SJSA1 (cell line): ENCODE measurements at regions not wholly inside any gene's neighbourhood (a gene's known extent, or its start where the extent isn't known, plus 50 kb on each side); places are given as distances from the start of the nearest gene placed in this dataset.

Experiments used
- DNase-seq, 2 experiments: peaks; one replicate each; pipeline ENCODE4 v3.0.0-alpha.2; 2015 to 2020; ENCODE audit warnings: low spot score in 2 of 2, low read depth in 1 of 2
- H3K27ac ChIP-seq: fragments of 250-450 bp; sonication (Bioruptor Pico); 2 replicates; pipeline ENCODE4 v1.5.1; 2020; ENCODE audit warnings: mild to moderate bottlenecking, moderate library complexity
- H3K27me3 ChIP-seq: fragments of 250-450 bp; sonication (Bioruptor Pico); replicated peaks from 2 replicates; pipeline ENCODE4 v1.5.1; 2020; ENCODE audit warnings: mild to moderate bottlenecking, moderate library complexity
- H3K36me3 ChIP-seq: fragments of 250-450 bp; sonication (Bioruptor Pico); 2 replicates; pipeline ENCODE4 v1.5.1; 2020; ENCODE audit warnings: mild to moderate bottlenecking
- H3K4me1 ChIP-seq: fragments of 250-450 bp; sonication (Bioruptor Pico); replicated peaks from 2 replicates; pipeline ENCODE4 v1.6.1; 2021; ENCODE audit warnings: mild to moderate bottlenecking
- H3K4me3 ChIP-seq: fragments of 250-450 bp; sonication (Bioruptor Pico); 2 replicates; pipeline ENCODE4 v1.5.1; 2020; ENCODE audit warnings: mild to moderate bottlenecking
- H3K9me3 ChIP-seq: fragments of 250-450 bp; sonication (Bioruptor Pico); replicated peaks from 2 replicates; pipeline ENCODE4 v1.5.1; 2020; ENCODE audit warnings: mild to moderate bottlenecking

GRCh38 chr16:73183611-73184092 is 135.7 kb upstream of the ZFHX3 start:
- Histone ChIP-seq H3K27ac (no peak overlapping the region), H3K4me1 (no peaks in the 10 kb centered on the region), H3K27me3 (0 out of 2 replicates have a peak, but pooled peaks cover 4% of the 10 kb centered on the region), H3K4me3 (no peak overlapping the region), H3K36me3 (no peaks in the 10 kb centered on the region), H3K9me3 (no peaks in the 10 kb centered on the region)
- DNase-seq = no peak

GRCh38 chr16:73179705-73180331 is 131.9 kb upstream of the ZFHX3 start:
- H3K4me1 ChIP-seq = no peaks in the 10 kb centered on the region
- H3K4me3 ChIP-seq = no peak overlapping the region
- no peaks in the 10 kb centered on the region for H3K36me3 ChIP-seq
- H3K27me3 ChIP-seq = 0 out of 2 replicates have a peak, but pooled peaks cover 6% of the 10 kb centered on the region
- no peaks in the 10 kb centered on the region for H3K9me3 ChIP-seq
- no peak for DNase-seq
- no peak overlapping the region for H3K27ac ChIP-seq

- Histone ChIP-seq H3K27ac (no peak overlapping the region), H3K27me3 (0 out of 2 replicates have a peak, but pooled peaks cover 6% of the 10 kb centered on the region)
These were observed 129.9 kb upstream of the ZFHX3 start for GRCh38 chr16:73177729-73178295.

GRCh38 chr16:73176577-73177013 is 128.7 kb upstream of the ZFHX3 start:
- Histone ChIP-seq H3K4me3 (no peak overlapping the region), H3K36me3 (no peaks in the 10 kb centered on the region), H3K27ac (no peak overlapping the region), H3K27me3 (0 out of 2 replicates have a peak, but pooled peaks cover 6% of the 10 kb centered on the region), H3K9me3 (no peaks in the 10 kb centered on the region), H3K4me1 (peaks cover 5% of the 10 kb centered on the region)
- DNase-seq = no peak

More at GRCh38 chr16:73177729-73178295, 129.9 kb upstream of the ZFHX3 start:
- no peaks in the 10 kb centered on the region for H3K36me3 ChIP-seq
- no peaks in the 10 kb centered on the region for H3K9me3 ChIP-seq
- H3K4me1 ChIP-seq = no peaks in the 10 kb centered on the region
- no peak overlapping the region for H3K4me3 ChIP-seq
- DNase-seq = no peak

GRCh38 chr16:73172973-73173709 is 125.2 kb upstream of the ZFHX3 start:
- no peak overlapping the region for H3K4me3 ChIP-seq
- no peak overlapping the region for H3K27ac ChIP-seq
- H3K27me3 ChIP-seq = no peaks in the 10 kb centered on the region; the same call in 1 of the 2 replicates
- no peak for DNase-seq
- peaks cover 5% of the 10 kb centered on the region for H3K4me1 ChIP-seq
- H3K36me3 ChIP-seq = no peaks in the 10 kb centered on the region
- H3K9me3 ChIP-seq = no peaks in the 10 kb centered on the region

GRCh38 chr16:73172241-73172972 is 124.5 kb upstream of the ZFHX3 start:
- Histone ChIP-seq H3K4me1 (peaks cover 5% of the 10 kb centered on the region), H3K27ac (no peak overlapping the region), H3K9me3 (no peaks in the 10 kb centered on the region), H3K36me3 (no peaks in the 10 kb centered on the region), H3K4me3 (no peak overlapping the region), H3K27me3 (no peaks in the 10 kb centered on the region; the same call in 1 of the 2 replicates)
- DNase-seq = peak; percentile 61 to 75

GRCh38 chr16:73171901-73172240 is 123.9 kb upstream of the ZFHX3 start:
- Histone ChIP-seq H3K4me3 (no peak overlapping the region), H3K36me3 (no peaks in the 10 kb centered on the region), H3K27me3 (no peaks in the 10 kb centered on the region; the same call in 1 of the 2 replicates), H3K4me1 (peaks cover 5% of the 10 kb centered on the region), H3K9me3 (no peaks in the 10 kb centered on the region), H3K27ac (no peak overlapping the region)
- no peak for DNase-seq

- no peaks in the 10 kb centered on the region; the same call in 1 of the 2 replicates for H3K27me3 ChIP-seq
- peaks cover 5% of the 10 kb centered on the region for H3K4me1 ChIP-seq
- H3K27ac ChIP-seq = no peak overlapping the region
- no peak for DNase-seq
- H3K9me3 ChIP-seq = no peaks in the 10 kb centered on the region
- H3K4me3 ChIP-seq = no peak overlapping the region
- no peaks in the 10 kb centered on the region for H3K36me3 ChIP-seq
These were observed 123.5 kb upstream of the ZFHX3 start for GRCh38 chr16:73171380-73171779.

- peaks cover 5% of the 10 kb centered on the region for H3K4me1 ChIP-seq
- DNase-seq = no peak
- no peaks in the 10 kb centered on the region for H3K9me3 ChIP-seq
- no peak overlapping the region for H3K27ac ChIP-seq
- no peak overlapping the region for H3K4me3 ChIP-seq
- no peaks in the 10 kb centered on the region for H3K36me3 ChIP-seq
- no peaks in the 10 kb centered on the region; the same call in 1 of the 2 replicates for H3K27me3 ChIP-seq
These were observed 122.7 kb upstream of the ZFHX3 start for GRCh38 chr16:73170612-73171038.

GRCh38 chr16:73166947-73167550 is 119.1 kb upstream of the ZFHX3 start:
- Histone ChIP-seq H3K9me3 (no peaks in the 10 kb centered on the region), H3K36me3 (no peaks in the 10 kb centered on the region), H3K4me1 (peaks cover under 1% of the 10 kb centered on the region), H3K27me3 (no peaks in the 10 kb centered on the region; the same call in 1 of the 2 replicates), H3K27ac (no peak overlapping the region), H3K4me3 (no peak overlapping the region)
- DNase-seq = no peak

- Histone ChIP-seq H3K9me3 (no peaks in the 10 kb centered on the region), H3K4me1 (no peaks in the 10 kb centered on the region), H3K4me3 (no peak overlapping the region), H3K27ac (no peak overlapping the region), H3K36me3 (no peaks in the 10 kb centered on the region), H3K27me3 (no peaks in the 10 kb centered on the region; the same call in 1 of the 2 replicates)
- no peak for DNase-seq
These were observed 118.5 kb upstream of the ZFHX3 start for GRCh38 chr16:73166441-73166851.

GRCh38 chr16:73163238-73163815 is 115.4 kb upstream of the ZFHX3 start:
- no peaks in the 10 kb centered on the region for H3K4me1 ChIP-seq
- H3K36me3 ChIP-seq = no peaks in the 10 kb centered on the region
- H3K9me3 ChIP-seq = no peaks in the 10 kb centered on the region; the same call in 1 of the 2 replicates
- no peak overlapping the region for H3K27ac ChIP-seq
- H3K4me3 ChIP-seq = no peak overlapping the region
- H3K27me3 ChIP-seq = no peaks in the 10 kb centered on the region
- DNase-seq = no peak

- Histone ChIP-seq H3K36me3 (no peaks in the 10 kb centered on the region), H3K4me3 (no peak overlapping the region), H3K4me1 (no peaks in the 10 kb centered on the region), H3K27me3 (no peaks in the 10 kb centered on the region), H3K27ac (no peak overlapping the region), H3K9me3 (no peaks in the 10 kb centered on the region; the same call in 1 of the 2 replicates)
- DNase-seq = no peak
These were observed 114.0 kb upstream of the ZFHX3 start for GRCh38 chr16:73161977-73162376.
